ENCODE measurements at regions not wholly inside any gene's neighbourhood (a gene's known extent, or its start where the extent isn't known, plus 50 kb on each side); places are given as distances from the start of the nearest gene placed in this dataset.

DNA sequence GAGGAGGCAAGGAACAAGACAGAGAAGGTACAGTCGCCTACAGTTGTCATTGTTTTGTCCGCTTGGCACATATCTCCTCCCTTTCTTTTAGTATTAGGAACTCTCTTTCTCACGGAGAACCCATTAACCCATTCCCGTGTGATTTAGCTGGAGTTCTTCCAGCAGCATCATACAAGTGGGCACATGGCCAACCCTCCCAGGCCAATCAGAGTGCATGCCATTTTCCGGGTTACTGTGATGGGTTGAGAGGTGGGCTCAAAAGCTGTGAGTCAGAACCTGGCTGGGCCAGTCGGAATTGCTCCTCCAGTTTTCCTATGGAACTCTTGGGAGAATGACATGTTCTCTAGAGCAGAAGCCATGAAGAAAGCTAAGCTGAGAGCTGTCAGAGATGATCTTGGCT lies 83.1 kb upstream of the SOD1 start:
- no peak for TF ChIP-seq CTCF (IDR thresholded peaks at IDR 0.05; ENCODE audit: low read depth, low read length, missing input control)
- no peak for TF ChIP-seq JUND (IDR thresholded peaks at IDR 0.05)
- no peak for TF ChIP-seq EGR1 (IDR thresholded peaks at IDR 0.05; ENCODE audit: low read depth in 2 of 2)
- no peak for TF ChIP-seq MAX (IDR thresholded peaks at IDR 0.05)
- no peak for TF ChIP-seq RXRA (IDR thresholded peaks at IDR 0.05)
- TF ChIP-seq YY1 (IDR thresholded peaks at IDR 0.05), result no peak
- TF ChIP-seq GABPA (IDR thresholded peaks at IDR 0.05 in 1 of 2, conservative IDR thresholded peaks at IDR 0.05 in 1 of 2), result no peak
- no peak for TF ChIP-seq REST (IDR thresholded peaks at IDR 0.05)
- no peak for TF ChIP-seq ATF3 (IDR thresholded peaks at IDR 0.05)
- TF ChIP-seq SP1 (IDR thresholded peaks at IDR 0.05), result no peak
- no peak for TF ChIP-seq TAF1 (conservative IDR thresholded peaks at IDR 0.05)
- TF ChIP-seq FOXA1 (IDR thresholded peaks at IDR 0.05), result no peak
- TF ChIP-seq FOXA2 (IDR thresholded peaks at IDR 0.05), result no peak

Measured in liver (tissue), 3 donors.